HepG2 (cell line): ENCODE measurements at regions not wholly inside any gene's neighbourhood (a gene's known extent, or its start where the extent isn't known, plus 50 kb on each side); places are given as distances from the start of the nearest gene placed in this dataset.

Experiments
- ATAC-seq: fragments of 200-7000 bp; cut with Tn5 transposase; 3 replicates; pipeline ENCODE4 v1.9.1; 2020; ENCODE audit warnings: mild to moderate bottlenecking, moderate library complexity
- BruUV-seq: library from RNA; stranded (reverse); fragments of 400-500 nt; replicated peaks from 2 replicates; lab custom pipeline; 2021; lab: Mats Ljungman, UMichigan
- CTCF ChIA-PET: fragments of 300-600 bp; formaldehyde crosslinking; extraction: SDS; loops from one replicate; lab custom pipeline; 2021; ENCODE audit warnings: low total read pairs, inconsistent platforms, low intra/inter-chr PET ratio; lab: Yijun Ruan, JAX
- POLR2A ChIA-PET: fragments of 350-600 bp; sonication (Branson Sonifier 250); formaldehyde crosslinking; loops from one replicate; lab custom pipeline; 2020; ENCODE audit warnings: antibody characterized with exemption, inconsistent platforms; lab: Yijun Ruan, JAX
- DNase-seq: peaks from one replicate; pipeline ENCODE4 v3.0.0-alpha.2; 2015; ENCODE audit warnings: low spot score
- FAIRE-seq: peaks from 3 replicates; lab custom pipeline; 2011; peaks lifted over from hg19 to GRCh38; lab: Jason Lieb, UNC
- H2AFZ ChIP-seq: one replicate; pipeline ENCODE4 v1.6.1; 2011; ENCODE audit warnings: low read length, inconsistent platforms
- H3K27ac ChIP-seq: fragments of 300-600 bp; 3 replicates; pipeline ENCODE4 v1.8.0; 2011; ENCODE audit warnings: mixed run types, mild to moderate bottlenecking, mixed read lengths, low read length, inconsistent platforms; ENCODE audit not compliant: insufficient read depth; ENCODE audit errors: extremely low read length
- H3K27me3 ChIP-seq, 2 experiments: fragments of 200-600 bp in 1 of 2; 2 replicates in 1 of 2; 3 replicates in 1 of 2; pipeline versions ENCODE4 v1.6.0 to v1.8.0; 2011; ENCODE audit warnings: low read length in 2 of 2, mild to moderate bottlenecking in 2 of 2, moderate library complexity in 2 of 2, inconsistent platforms in 1 of 2; ENCODE audit not compliant: insufficient read depth in 2 of 2, control insufficient read depth in 1 of 2
- H3K36me3 ChIP-seq, 2 experiments: fragments of 200-600 bp in 1 of 2; replicated peaks in 1 of 2; 2 replicates in 1 of 2; 3 replicates in 1 of 2; pipeline versions ENCODE4 v1.5.1 to v1.8.0; 2011; ENCODE audit warnings: low read length in 2 of 2, inconsistent platforms in 1 of 2; ENCODE audit not compliant: insufficient read depth in 2 of 2, control insufficient read depth in 1 of 2
- H3K4me1 ChIP-seq: 2 replicates; pipeline ENCODE4 v1.5.1; 2012; ENCODE audit warnings: low read length, inconsistent platforms; ENCODE audit not compliant: insufficient read depth
- H3K4me2 ChIP-seq: 2 replicates; pipeline ENCODE4 v1.6.0; 2011; ENCODE audit warnings: low read depth, low read length, inconsistent platforms
- H3K4me3 ChIP-seq, 3 experiments: fragments of 200-600 bp in 1 of 3; sonication (generic), shearing (Covaris generic) in 1 of 3; replicated peaks in 1 of 3; 2 replicates each; pipeline ENCODE4 v1.5.1; 2011 to 2016; ENCODE audit warnings: low read length in 3 of 3, inconsistent platforms in 2 of 3, low read depth in 2 of 3, mild to moderate bottlenecking in 2 of 3, control low read depth in 1 of 3, mixed read lengths in 1 of 3; ENCODE audit not compliant: insufficient read depth in 1 of 3
- H3K79me2 ChIP-seq: one replicate; pipeline ENCODE4 v1.6.1; 2011; ENCODE audit warnings: low read length, inconsistent platforms; ENCODE audit not compliant: insufficient read depth
- H3K9ac ChIP-seq: 2 replicates; pipeline ENCODE4 v1.6.0; 2011; ENCODE audit warnings: mild to moderate bottlenecking, low read depth, low read length, inconsistent platforms; ENCODE audit not compliant: insufficient read depth
- H3K9me3 ChIP-seq: 2 replicates; pipeline ENCODE4 v1.5.1; 2012; ENCODE audit warnings: mild to moderate bottlenecking, low read length
- H4K20me1 ChIP-seq: 2 replicates; pipeline ENCODE4 v1.6.0; 2011; ENCODE audit warnings: inconsistent platforms, mild to moderate bottlenecking, low read length, moderate library complexity; ENCODE audit not compliant: insufficient read depth
- ATF1 ChIP-seq: IDR thresholded peaks from 2 replicates; pipeline ENCODE4 v1.6.1; 2016; ENCODE audit warnings: mild to moderate bottlenecking, control low read depth
- GTF3A ChIP-seq: sonication (generic); formaldehyde crosslinking; conservative IDR thresholded peaks from 2 replicates; pipeline ENCODE4 v1.4.0; 2020; ENCODE audit warnings: mild to moderate bottlenecking, missing genetic modification reagents
- HOXA9 ChIP-seq: sonication (generic); formaldehyde crosslinking; IDR thresholded peaks from 2 replicates; pipeline ENCODE4 v1.8.1; 2022; ENCODE audit warnings: missing genetic modification reagents, mild to moderate bottlenecking, moderate library complexity, borderline replicate concordance
- ZNF446 ChIP-seq: sonication (generic); formaldehyde crosslinking; IDR thresholded peaks from 2 replicates; pipeline ENCODE4 v1.5.0; 2020; ENCODE audit warnings: mild to moderate bottlenecking, missing genetic modification reagents
- WGBS: methylation state at CpG from one replicate; pipeline ENCODE4 v1.1.6; 2017; ENCODE audit warnings: low lambda C conversion rate; 5-methylcytosine and 5-hydroxymethylcytosine counted together
- in situ Hi-C: cut with HindIII; loops from 2 replicates; pipeline ENCODE4 v1.10.0; 2017; ENCODE audit warnings: low pct_unique_long_range_greater_than_20kb; ENCODE audit not compliant: extremely low pct_ligation_motif_present
- intact Hi-C: fragments of 100-400 bp; cut with micrococcal nuclease; formaldehyde crosslinking; loops from one replicate; pipeline ENCODE4 v1.10.0; 2022; ENCODE audit not compliant: unreplicated experiment
- TF ChIP-seq, protein P1 (sequence below): sonication (generic); formaldehyde crosslinking; IDR thresholded peaks from 2 replicates; pipeline ENCODE4 v1.4.0; 2020; ENCODE audit warnings: low read depth, mild to moderate bottlenecking, missing genetic modification reagents
- TF ChIP-seq, protein P2 (sequence below): sonication (generic); formaldehyde crosslinking; IDR thresholded peaks from 2 replicates; pipeline ENCODE4 v1.5.0; 2020; ENCODE audit warnings: mild to moderate bottlenecking, missing genetic modification reagents, moderate library complexity

- TF ChIP-seq HOXA9 = no peak
- no peak for TF ChIP-seq ZNF446
- no peak for TF ChIP-seq ATF1 (CRISPR knock-in tag)
- no peak for TF ChIP-seq GTF3A (CRISPR knock-in tag)
- TF ChIP-seq, all 625 proteins: peak for 0
These were observed 182.6 kb upstream of the NUDT6 start (continued) for GRCh38 chr4:123105026-123105420.

DNA sequence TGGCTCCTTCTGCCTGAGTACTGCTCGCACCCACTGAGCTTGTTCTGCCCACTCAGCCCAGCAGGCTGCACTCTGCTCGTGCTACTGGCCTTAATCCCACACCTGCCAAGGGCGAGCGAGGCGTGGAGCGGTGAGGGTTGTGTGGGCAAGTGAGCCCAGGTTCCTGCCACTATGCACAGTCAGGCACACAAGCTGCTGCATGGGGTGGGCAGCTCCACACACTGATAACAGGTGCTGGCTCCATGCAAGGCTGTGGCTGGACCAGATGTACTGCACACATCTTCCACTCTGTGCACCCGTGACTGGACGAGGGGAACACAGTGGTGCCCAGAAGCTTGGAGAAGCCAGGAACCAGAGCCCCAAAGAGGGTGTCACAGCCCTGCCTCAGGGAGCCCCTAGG is 184.3 kb upstream of the NUDT6 start:
- Histone ChIP-seq H3K27me3 (no peaks in the 10 kb centered on the region), H3K4me2 (no peak overlapping the region), H3K9ac (no peak overlapping the region), H3K27ac (no peak overlapping the region), H4K20me1 (no peaks in the 10 kb centered on the region), H2AFZ (no peak overlapping the region), H3K79me2 (no peaks in the 10 kb centered on the region), H3K4me1 (no peaks in the 10 kb centered on the region), H3K36me3 (0 out of 5 replicates have a peak, but pooled peaks cover 1 to 4% of the 10 kb centered on the region in 2 experiments), H3K9me3 (no peaks in the 10 kb centered on the region), H3K4me3 (no peak overlapping the region)
- peak; percentile 28; the same call in 1 of the 3 replicates for ATAC-seq
- TF ChIP-seq, protein P1, sequence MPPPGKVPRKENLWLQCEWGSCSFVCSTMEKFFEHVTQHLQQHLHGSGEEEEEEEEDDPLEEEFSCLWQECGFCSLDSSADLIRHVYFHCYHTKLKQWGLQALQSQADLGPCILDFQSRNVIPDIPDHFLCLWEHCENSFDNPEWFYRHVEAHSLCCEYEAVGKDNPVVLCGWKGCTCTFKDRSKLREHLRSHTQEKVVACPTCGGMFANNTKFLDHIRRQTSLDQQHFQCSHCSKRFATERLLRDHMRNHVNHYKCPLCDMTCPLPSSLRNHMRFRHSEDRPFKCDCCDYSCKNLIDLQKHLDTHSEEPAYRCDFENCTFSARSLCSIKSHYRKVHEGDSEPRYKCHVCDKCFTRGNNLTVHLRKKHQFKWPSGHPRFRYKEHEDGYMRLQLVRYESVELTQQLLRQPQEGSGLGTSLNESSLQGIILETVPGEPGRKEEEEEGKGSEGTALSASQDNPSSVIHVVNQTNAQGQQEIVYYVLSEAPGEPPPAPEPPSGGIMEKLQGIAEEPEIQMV (CRISPR knock-in tag) = no peak
- TF ChIP-seq, protein P2, sequence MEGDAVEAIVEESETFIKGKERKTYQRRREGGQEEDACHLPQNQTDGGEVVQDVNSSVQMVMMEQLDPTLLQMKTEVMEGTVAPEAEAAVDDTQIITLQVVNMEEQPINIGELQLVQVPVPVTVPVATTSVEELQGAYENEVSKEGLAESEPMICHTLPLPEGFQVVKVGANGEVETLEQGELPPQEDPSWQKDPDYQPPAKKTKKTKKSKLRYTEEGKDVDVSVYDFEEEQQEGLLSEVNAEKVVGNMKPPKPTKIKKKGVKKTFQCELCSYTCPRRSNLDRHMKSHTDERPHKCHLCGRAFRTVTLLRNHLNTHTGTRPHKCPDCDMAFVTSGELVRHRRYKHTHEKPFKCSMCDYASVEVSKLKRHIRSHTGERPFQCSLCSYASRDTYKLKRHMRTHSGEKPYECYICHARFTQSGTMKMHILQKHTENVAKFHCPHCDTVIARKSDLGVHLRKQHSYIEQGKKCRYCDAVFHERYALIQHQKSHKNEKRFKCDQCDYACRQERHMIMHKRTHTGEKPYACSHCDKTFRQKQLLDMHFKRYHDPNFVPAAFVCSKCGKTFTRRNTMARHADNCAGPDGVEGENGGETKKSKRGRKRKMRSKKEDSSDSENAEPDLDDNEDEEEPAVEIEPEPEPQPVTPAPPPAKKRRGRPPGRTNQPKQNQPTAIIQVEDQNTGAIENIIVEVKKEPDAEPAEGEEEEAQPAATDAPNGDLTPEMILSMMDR (CRISPR knock-in tag) = 0 out of 2 replicates have a peak, but pooled peaks have one; percentile 5
- no peak for FAIRE-seq
- in situ Hi-C loops = loop anchor here (10.0 kb wide), 2 partner anchors 288 to 1008 kb away; partner anchors contain the start of gene SPRY1
- 100% methylated on average over 3 of the region's 8 CpGs for WGBS
- CTCF ChIA-PET = no interaction called here
- no peak for DNase-seq
- intact Hi-C loops = loop anchor here (10.0 kb wide), 2 partner anchors 668 to 888 kb away; no protein-coding TSS in a partner anchor
- POLR2A ChIA-PET = no interaction called here
- no TSS peak for BruUV-seq
